Suprapubic skin (tissue), 4 donors: ENCODE measurements at regions not wholly inside any gene's neighbourhood (a gene's known extent, or its start where the extent isn't known, plus 50 kb on each side); places are given as distances from the start of the nearest gene placed in this dataset.

Experiments used
- EP300 ChIP-seq: sonication (generic); formaldehyde crosslinking; IDR thresholded peaks from one replicate; pipeline ENCODE4 v1.6.1; 2017; ENCODE audit warnings: antibody characterized with exemption
- POLR2A ChIP-seq, 2 donors: fragments of 450-650 bp; IDR thresholded peaks; one replicate each; pipeline ENCODE4 v1.6.1; 2017; ENCODE audit warnings: antibody characterized with exemption in 2 of 2, mild to moderate bottlenecking in 2 of 2, moderate library complexity in 2 of 2
- POLR2AphosphoS5 ChIP-seq, 3 donors: sonication (generic); formaldehyde crosslinking; IDR thresholded peaks; one replicate each; pipeline ENCODE4 v1.6.1; 2017; ENCODE audit warnings: antibody characterized with exemption in 3 of 3
- TF ChIP-seq, protein P1 (sequence below), 2 donors: fragments of 200-600 bp in 1 of 2; fragments of 450-650 bp in 1 of 2; sonication (generic) in 1 of 2; IDR thresholded peaks; one replicate each; pipeline ENCODE4 v1.5.1; 2016 to 2019; ENCODE audit warnings: antibody characterized with exemption in 2 of 2, mild to moderate bottlenecking in 1 of 2, moderate library complexity in 1 of 2

GRCh38 chr11:37527545-37527944 lies 929.5 kb upstream of the RAG2 start:
- TF ChIP-seq, protein P1, sequence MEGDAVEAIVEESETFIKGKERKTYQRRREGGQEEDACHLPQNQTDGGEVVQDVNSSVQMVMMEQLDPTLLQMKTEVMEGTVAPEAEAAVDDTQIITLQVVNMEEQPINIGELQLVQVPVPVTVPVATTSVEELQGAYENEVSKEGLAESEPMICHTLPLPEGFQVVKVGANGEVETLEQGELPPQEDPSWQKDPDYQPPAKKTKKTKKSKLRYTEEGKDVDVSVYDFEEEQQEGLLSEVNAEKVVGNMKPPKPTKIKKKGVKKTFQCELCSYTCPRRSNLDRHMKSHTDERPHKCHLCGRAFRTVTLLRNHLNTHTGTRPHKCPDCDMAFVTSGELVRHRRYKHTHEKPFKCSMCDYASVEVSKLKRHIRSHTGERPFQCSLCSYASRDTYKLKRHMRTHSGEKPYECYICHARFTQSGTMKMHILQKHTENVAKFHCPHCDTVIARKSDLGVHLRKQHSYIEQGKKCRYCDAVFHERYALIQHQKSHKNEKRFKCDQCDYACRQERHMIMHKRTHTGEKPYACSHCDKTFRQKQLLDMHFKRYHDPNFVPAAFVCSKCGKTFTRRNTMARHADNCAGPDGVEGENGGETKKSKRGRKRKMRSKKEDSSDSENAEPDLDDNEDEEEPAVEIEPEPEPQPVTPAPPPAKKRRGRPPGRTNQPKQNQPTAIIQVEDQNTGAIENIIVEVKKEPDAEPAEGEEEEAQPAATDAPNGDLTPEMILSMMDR (IDR thresholded peaks at IDR 0.05): no peak
- TF ChIP-seq POLR2A (IDR thresholded peaks at IDR 0.05) (no peak), EP300 (no peak), POLR2AphosphoS5 (IDR thresholded peaks at IDR 0.05) (no peak)
